IMR-90 (cell line): ENCODE measurements at regions not wholly inside any gene's neighbourhood (a gene's known extent, or its start where the extent isn't known, plus 50 kb on each side); places are given as distances from the start of the nearest gene placed in this dataset.

ENCODE experiments used
- ATAC-seq: fragments of 200-7000 bp; cut with Tn5 transposase; 2 replicates; pipeline ENCODE4 v1.9.1; 2020; ENCODE audit warnings: low read depth, mild to moderate bottlenecking, moderate library complexity
- BruUV-seq: library from RNA; stranded (reverse); fragments of 400-500 nt; replicated peaks from 2 replicates; lab custom pipeline; 2021; lab: Mats Ljungman, UMichigan
- CTCF ChIA-PET: fragments of 300-600 bp; formaldehyde crosslinking; extraction: SDS; loops from one replicate; lab custom pipeline; 2021; ENCODE audit warnings: antibody characterized with exemption; lab: Yijun Ruan, JAX
- POLR2A ChIA-PET: fragments of 300-600 bp; sonication (Branson Sonifier 250); formaldehyde crosslinking; loops from one replicate; lab custom pipeline; 2022; ENCODE audit warnings: antibody characterized with exemption; ENCODE audit not compliant: unreplicated experiment; lab: Charles Lee
- DNase-seq: peaks from one replicate; pipeline ENCODE4 v3.0.0; 2013
- H2AFZ ChIP-seq: replicated peaks from 2 replicates; pipeline ENCODE3; 2013; ENCODE audit warnings: low read length, mild to moderate bottlenecking; ENCODE audit not compliant: poor library complexity
- H2AK5ac ChIP-seq: 2 replicates; pipeline ENCODE4 v1.6.1; 2013; ENCODE audit warnings: low read depth, low read length, inconsistent platforms
- H2AK9ac ChIP-seq: replicated peaks from 2 replicates; pipeline ENCODE3; 2013; ENCODE audit warnings: mild to moderate bottlenecking, low read depth, low read length, moderate library complexity; ENCODE audit not compliant: poor library complexity
- H2BK120ac ChIP-seq: 2 replicates; pipeline ENCODE4 v1.6.1; 2013; ENCODE audit warnings: low read depth, low read length, inconsistent platforms
- H2BK15ac ChIP-seq: 3 replicates; pipeline ENCODE4 v1.6.1; 2013; ENCODE audit warnings: low read depth, low read length, inconsistent platforms
- H2BK20ac ChIP-seq: 2 replicates; pipeline ENCODE4 v1.6.1; 2013; ENCODE audit warnings: low read depth, mild to moderate bottlenecking, inconsistent platforms, low read length, moderate library complexity
- H2BK5ac ChIP-seq: 2 replicates; pipeline ENCODE4 v1.6.1; 2013; ENCODE audit warnings: mild to moderate bottlenecking, low read depth, low read length, inconsistent platforms; ENCODE audit not compliant: poor library complexity, severe bottlenecking
- H3K14ac ChIP-seq: replicated peaks from 2 replicates; pipeline ENCODE4 v1.6.1; 2013; ENCODE audit warnings: low read depth, low read length, inconsistent platforms
- H3K18ac ChIP-seq: 2 replicates; pipeline ENCODE4 v1.6.1; 2013; ENCODE audit warnings: low read depth, low read length, control low read depth
- H3K23ac ChIP-seq: 2 replicates; pipeline ENCODE4 v1.6.1; 2013; ENCODE audit warnings: low read depth, low read length, inconsistent platforms
- H3K27ac ChIP-seq: 2 replicates; pipeline ENCODE4 v1.5.1; 2013; ENCODE audit warnings: mild to moderate bottlenecking, control low read depth, low read length; ENCODE audit not compliant: insufficient read depth
- H3K27me3 ChIP-seq: 2 replicates; pipeline ENCODE4 v1.6.1; 2013; ENCODE audit warnings: low read length; ENCODE audit not compliant: control insufficient read depth, insufficient read depth
- H3K36me3 ChIP-seq: 2 replicates; pipeline ENCODE4 v1.6.1; 2013; ENCODE audit warnings: low read length, mixed read lengths; ENCODE audit not compliant: control insufficient read depth, insufficient read depth
- H3K4ac ChIP-seq: 2 replicates; pipeline ENCODE4 v1.6.1; 2013; ENCODE audit warnings: low read depth, low read length, inconsistent platforms
- H3K4me1 ChIP-seq: 2 replicates; pipeline ENCODE4 v1.6.1; 2013; ENCODE audit warnings: low read length, mixed read lengths; ENCODE audit not compliant: control insufficient read depth, insufficient read depth
- H3K4me2 ChIP-seq: 2 replicates; pipeline ENCODE4 v1.6.1; 2013; ENCODE audit warnings: low read depth, mild to moderate bottlenecking, control low read depth, low read length, moderate library complexity
- H3K4me3 ChIP-seq: 2 replicates; pipeline ENCODE4 v1.5.1; 2013; ENCODE audit warnings: low read depth, mild to moderate bottlenecking, control low read depth, low read length, moderate library complexity; ENCODE audit not compliant: insufficient read depth
- H3K56ac ChIP-seq: 2 replicates; pipeline ENCODE4 v1.6.1; 2013; ENCODE audit warnings: low read length, inconsistent platforms; ENCODE audit not compliant: insufficient read depth; ENCODE audit errors: extremely low read depth
- H3K79me1 ChIP-seq, 2 experiments: 2 replicates each; pipeline ENCODE4 v1.6.1; 2013; ENCODE audit warnings: low read length in 2 of 2, inconsistent platforms in 1 of 2, low read depth in 1 of 2
- H3K9ac ChIP-seq: 2 replicates; pipeline ENCODE4 v1.6.1; 2013; ENCODE audit warnings: low read depth, low read length, control low read depth
- H3K9me1 ChIP-seq: 2 replicates; pipeline ENCODE4 v1.6.1; 2013; ENCODE audit warnings: low read length, inconsistent platforms; ENCODE audit not compliant: insufficient read depth
- H3K9me3 ChIP-seq: 2 replicates; pipeline ENCODE4 v1.6.1; 2013; ENCODE audit warnings: low read length; ENCODE audit not compliant: control insufficient read depth, insufficient read depth
- H4K20me1 ChIP-seq: 2 replicates; pipeline ENCODE4 v1.6.1; 2013; ENCODE audit warnings: low read length, inconsistent platforms; ENCODE audit not compliant: insufficient read depth
- H4K5ac ChIP-seq: 2 replicates; pipeline ENCODE4 v1.6.1; 2013; ENCODE audit warnings: mild to moderate bottlenecking, low read depth, low read length, control low read depth
- H4K8ac ChIP-seq, 2 experiments: 2 replicates each; pipeline ENCODE4 v1.6.1; 2013; ENCODE audit warnings: low read depth in 2 of 2, low read length in 2 of 2, control low read depth in 1 of 2, inconsistent platforms in 1 of 2
- H4K91ac ChIP-seq: 2 replicates; pipeline ENCODE4 v1.6.1; 2013; ENCODE audit warnings: low read depth, low read length, inconsistent platforms; ENCODE audit not compliant: insufficient read depth
- BHLHE40 ChIP-seq: fragments of 150-350 bp; IDR thresholded peaks from 2 replicates; pipeline ENCODE4 v1.6.1; 2016; ENCODE audit warnings: mild to moderate bottlenecking, low read depth, low read length
- CEBPB ChIP-seq: IDR thresholded peaks from 2 replicates; pipeline ENCODE4 v1.6.1; 2012; ENCODE audit warnings: low read depth, low read length, improper control_type of control experiment
- CHD1 ChIP-seq: IDR thresholded peaks from 2 replicates; pipeline ENCODE4 v1.6.1; 2012; ENCODE audit warnings: low read depth, low read length, improper control_type of control experiment
- MAFK ChIP-seq: IDR thresholded peaks from 2 replicates; pipeline ENCODE4 v1.6.1; 2012; ENCODE audit warnings: low read depth, low read length, improper control_type of control experiment
- NFE2L2 ChIP-seq: fragments of 150-350 bp; IDR thresholded peaks from 2 replicates; pipeline ENCODE4 v1.6.1; 2016; ENCODE audit warnings: low read depth, mild to moderate bottlenecking, low read length
- POLR2A ChIP-seq: IDR thresholded peaks from 2 replicates; pipeline ENCODE4 v1.6.1; 2012; ENCODE audit warnings: mild to moderate bottlenecking, low read depth, low read length
- RAD21 ChIP-seq: IDR thresholded peaks from 2 replicates; pipeline ENCODE4 v1.6.1; 2012; ENCODE audit warnings: low read length, improper control_type of control experiment
- RCOR1 ChIP-seq: IDR thresholded peaks from 2 replicates; pipeline ENCODE4 v1.6.1; 2012; ENCODE audit warnings: mild to moderate bottlenecking, low read length, improper control_type of control experiment; ENCODE audit not compliant: insufficient replicate concordance
- SMC3 ChIP-seq: fragments of 150-350 bp; IDR thresholded peaks from 2 replicates; pipeline ENCODE4 v1.6.1; 2016; ENCODE audit warnings: low read depth, mild to moderate bottlenecking, antibody characterized with exemption, low read length, moderate library complexity
- WGBS, 2 experiments: methylation state at CpG; one replicate each; pipeline versions ENCODE4 v1.1.5 to v1.1.7; 2013; ENCODE audit warnings: missing lambda C conversion rate in 2 of 2; ENCODE audit not compliant: insufficient read length in 1 of 2; ENCODE audit errors: extremely low coverage in 2 of 2; 5-methylcytosine and 5-hydroxymethylcytosine counted together
- dilution Hi-C: fragments of 300-500 bp; cut with HindIII; formaldehyde crosslinking; loops from one replicate; pipeline ENCODE4 v1.14.3; 2018; ENCODE audit warnings: low sequenced_read_pairs; ENCODE audit not compliant: unreplicated experiment
- in situ Hi-C: fragments of 300-500 bp; cut with MboI; formaldehyde crosslinking; loops from 3 replicates; pipeline ENCODE4 v1.14.3; 2019; ENCODE audit warnings: low sequenced_read_pairs, inconsistent platforms, mixed read lengths
- intact Hi-C: fragments of 100-400 bp; cut with micrococcal nuclease; formaldehyde crosslinking; loops from 2 replicates; pipeline ENCODE4 v1.10.0; 2022
- TF ChIP-seq, protein P1 (sequence below): fragments of 150-350 bp; IDR thresholded peaks from 2 replicates; pipeline ENCODE4 v1.6.1; 2017; ENCODE audit warnings: mild to moderate bottlenecking, antibody characterized with exemption, low read length, low read depth
- TF ChIP-seq, protein P2 (sequence below): conservative IDR thresholded peaks from 2 replicates; pipeline ENCODE4 v1.5.1; 2012; ENCODE audit warnings: mild to moderate bottlenecking, low read depth, low read length, improper control_type of control experiment
- TF ChIP-seq, protein P3 (sequence below): fragments of 150-350 bp; IDR thresholded peaks from 2 replicates; pipeline ENCODE4 v1.6.1; 2016; ENCODE audit warnings: low read depth, mild to moderate bottlenecking, low read length, moderate library complexity, borderline replicate concordance

DNA sequence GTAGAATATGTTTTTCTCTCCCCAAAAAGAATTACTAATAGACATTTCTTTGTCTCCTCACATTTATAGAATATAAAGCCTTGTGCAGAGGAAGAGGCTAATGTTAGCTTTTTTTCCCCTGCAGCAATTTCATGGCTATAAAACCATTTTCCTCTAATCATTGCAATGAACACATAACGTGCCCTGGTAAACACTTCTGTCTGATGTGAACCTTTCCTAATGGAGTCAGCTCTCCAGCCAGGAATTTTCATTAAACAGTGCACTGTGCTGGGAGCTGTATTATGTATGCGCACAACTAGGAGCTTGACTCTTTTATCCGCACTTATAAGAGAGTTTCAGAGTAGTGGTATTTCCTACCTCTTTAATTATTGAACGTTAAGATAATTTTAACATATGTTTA is 63.9 kb upstream of the SPATS2L start:
- H3K9me3 ChIP-seq = no peaks in the 10 kb centered on the region
- no peak overlapping the region for H3K9ac ChIP-seq
- CTCF ChIA-PET = no interaction called here
- no peak overlapping the region for H2BK5ac ChIP-seq
- no peak overlapping the region for H3K56ac ChIP-seq
- H4K8ac ChIP-seq = no peak overlapping the region
- H3K27ac ChIP-seq = no peak overlapping the region
- TF ChIP-seq CHD1 = no peak
- TF ChIP-seq POLR2A = no peak
- TF ChIP-seq, protein P1, sequence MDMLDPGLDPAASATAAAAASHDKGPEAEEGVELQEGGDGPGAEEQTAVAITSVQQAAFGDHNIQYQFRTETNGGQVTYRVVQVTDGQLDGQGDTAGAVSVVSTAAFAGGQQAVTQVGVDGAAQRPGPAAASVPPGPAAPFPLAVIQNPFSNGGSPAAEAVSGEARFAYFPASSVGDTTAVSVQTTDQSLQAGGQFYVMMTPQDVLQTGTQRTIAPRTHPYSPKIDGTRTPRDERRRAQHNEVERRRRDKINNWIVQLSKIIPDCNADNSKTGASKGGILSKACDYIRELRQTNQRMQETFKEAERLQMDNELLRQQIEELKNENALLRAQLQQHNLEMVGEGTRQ = no peak
- no peak for TF ChIP-seq SMC3
- TF ChIP-seq RAD21 = no peak
- TF ChIP-seq NFE2L2 = no peak
- TF ChIP-seq, protein P2, sequence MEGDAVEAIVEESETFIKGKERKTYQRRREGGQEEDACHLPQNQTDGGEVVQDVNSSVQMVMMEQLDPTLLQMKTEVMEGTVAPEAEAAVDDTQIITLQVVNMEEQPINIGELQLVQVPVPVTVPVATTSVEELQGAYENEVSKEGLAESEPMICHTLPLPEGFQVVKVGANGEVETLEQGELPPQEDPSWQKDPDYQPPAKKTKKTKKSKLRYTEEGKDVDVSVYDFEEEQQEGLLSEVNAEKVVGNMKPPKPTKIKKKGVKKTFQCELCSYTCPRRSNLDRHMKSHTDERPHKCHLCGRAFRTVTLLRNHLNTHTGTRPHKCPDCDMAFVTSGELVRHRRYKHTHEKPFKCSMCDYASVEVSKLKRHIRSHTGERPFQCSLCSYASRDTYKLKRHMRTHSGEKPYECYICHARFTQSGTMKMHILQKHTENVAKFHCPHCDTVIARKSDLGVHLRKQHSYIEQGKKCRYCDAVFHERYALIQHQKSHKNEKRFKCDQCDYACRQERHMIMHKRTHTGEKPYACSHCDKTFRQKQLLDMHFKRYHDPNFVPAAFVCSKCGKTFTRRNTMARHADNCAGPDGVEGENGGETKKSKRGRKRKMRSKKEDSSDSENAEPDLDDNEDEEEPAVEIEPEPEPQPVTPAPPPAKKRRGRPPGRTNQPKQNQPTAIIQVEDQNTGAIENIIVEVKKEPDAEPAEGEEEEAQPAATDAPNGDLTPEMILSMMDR = no peak
- no peak for TF ChIP-seq CEBPB
- no peak for TF ChIP-seq MAFK
- TF ChIP-seq RCOR1 = no peak
- TF ChIP-seq BHLHE40 = no peak
- TF ChIP-seq, protein P3, sequence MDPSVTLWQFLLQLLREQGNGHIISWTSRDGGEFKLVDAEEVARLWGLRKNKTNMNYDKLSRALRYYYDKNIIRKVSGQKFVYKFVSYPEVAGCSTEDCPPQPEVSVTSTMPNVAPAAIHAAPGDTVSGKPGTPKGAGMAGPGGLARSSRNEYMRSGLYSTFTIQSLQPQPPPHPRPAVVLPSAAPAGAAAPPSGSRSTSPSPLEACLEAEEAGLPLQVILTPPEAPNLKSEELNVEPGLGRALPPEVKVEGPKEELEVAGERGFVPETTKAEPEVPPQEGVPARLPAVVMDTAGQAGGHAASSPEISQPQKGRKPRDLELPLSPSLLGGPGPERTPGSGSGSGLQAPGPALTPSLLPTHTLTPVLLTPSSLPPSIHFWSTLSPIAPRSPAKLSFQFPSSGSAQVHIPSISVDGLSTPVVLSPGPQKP = no peak
- no peak for ATAC-seq
- no peak overlapping the region for H4K5ac ChIP-seq
- intact Hi-C loops = no loop called here
- no peaks in the 10 kb centered on the region for H3K9me1 ChIP-seq
- no peak overlapping the region for H4K91ac ChIP-seq
- BruUV-seq = no TSS peak
- no peaks in the 10 kb centered on the region for H3K36me3 ChIP-seq
- no peak overlapping the region for H2BK15ac ChIP-seq
- peaks cover 2% of the 10 kb centered on the region; the same call in 1 of the 2 replicates for H3K27me3 ChIP-seq
- H2AK9ac ChIP-seq = no peak overlapping the region
- H3K4me3 ChIP-seq = no peak overlapping the region
- POLR2A ChIA-PET = interaction anchor here (0.5 kb wide), 1 partner anchor 22 kb away, joined by 3 read pairs; no protein-coding TSS in a partner anchor
- 0 out of 2 replicates have a peak, but pooled peaks cover 2% of the 10 kb centered on the region for H3K4me1 ChIP-seq
- H3K23ac ChIP-seq = no peak overlapping the region
- no peak overlapping the region for H3K4me2 ChIP-seq
- no peak overlapping the region for H3K14ac ChIP-seq
- no peak for DNase-seq
- no peak overlapping the region for H3K18ac ChIP-seq
- no peaks in the 10 kb centered on the region for H4K20me1 ChIP-seq
- H2BK20ac ChIP-seq = no peak overlapping the region
- no peaks in the 10 kb centered on the region for H3K79me1 ChIP-seq
- no peak overlapping the region for H2BK120ac ChIP-seq
- no peak overlapping the region for H3K4ac ChIP-seq
- WGBS, 2 experiments = no CpG with 5 or more reads among the region's 4 CpGs
- in situ Hi-C loops = no loop called here
- no peak overlapping the region for H2AFZ ChIP-seq
- dilution Hi-C loops = no loop called here
- no peak overlapping the region for H2AK5ac ChIP-seq
